HL-60/S4 treated with phorbol 12-myristate 13-acetate at 8.2 ng/mL for 4 days and 3 days (cell line): ENCODE measurements at regions not wholly inside any gene's neighbourhood (a gene's known extent, or its start where the extent isn't known, plus 50 kb on each side); places are given as distances from the start of the nearest gene placed in this dataset.

ENCODE experiments used
- in situ Hi-C: fragments of 300-500 bp; cut with MboI; formaldehyde crosslinking; loops from 2 replicates; pipeline ENCODE4 v1.15.0; 2022; ENCODE audit warnings: low sequenced_read_pairs

DNA sequence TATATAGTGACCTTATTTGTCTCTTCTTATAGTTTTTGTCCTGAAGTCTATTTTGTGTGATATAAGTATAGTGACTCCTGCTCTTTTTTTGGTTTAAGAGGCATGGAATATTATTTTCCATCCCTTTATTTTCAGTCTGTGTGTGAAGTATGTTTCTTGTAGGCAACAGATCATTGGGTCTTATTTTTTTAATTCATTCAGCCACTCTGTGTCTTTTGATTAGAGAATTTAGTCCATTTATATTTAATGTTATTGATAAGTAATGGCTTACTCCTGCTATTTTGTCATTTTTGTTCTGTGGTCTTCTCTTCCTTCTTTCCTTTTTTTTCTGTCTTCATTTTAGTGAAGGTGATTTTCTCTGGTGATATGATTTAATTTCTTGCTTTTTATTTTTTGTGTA lies 51.4 kb upstream of the TOP1 start:
- in situ Hi-C loops, result loop anchor here (10.0 to 25.0 kb wide), 2 partner anchors 118 to 360 kb away; partner anchors contain the start of gene LPIN3

DNA sequence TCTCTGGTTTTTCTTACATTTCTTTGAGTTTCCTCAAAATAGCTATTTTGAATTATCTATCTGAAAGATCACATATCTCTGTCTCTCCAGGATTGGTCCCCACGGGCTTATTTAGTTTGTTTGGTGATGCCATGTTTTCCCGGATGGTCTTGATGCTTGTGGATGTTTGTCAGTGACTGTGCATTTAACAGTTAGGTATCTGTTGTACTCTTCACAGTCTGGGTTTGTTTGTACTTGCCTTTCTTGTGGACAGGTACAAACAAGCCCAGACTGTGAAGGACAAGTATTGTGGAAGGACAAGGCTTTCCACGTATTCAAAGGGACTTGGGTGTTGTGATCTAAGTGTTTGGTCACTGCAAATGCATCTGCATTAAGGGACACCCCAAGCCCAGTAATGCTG lies 49.9 kb upstream of the TOP1 start:
- in situ Hi-C loops, result loop anchor here (10.0 to 25.0 kb wide), 2 partner anchors 116 to 359 kb away; partner anchors contain the start of gene LPIN3
